ENCODE measurements at regions not wholly inside any gene's neighbourhood (a gene's known extent, or its start where the extent isn't known, plus 50 kb on each side); places are given as distances from the start of the nearest gene placed in this dataset.

DNA sequence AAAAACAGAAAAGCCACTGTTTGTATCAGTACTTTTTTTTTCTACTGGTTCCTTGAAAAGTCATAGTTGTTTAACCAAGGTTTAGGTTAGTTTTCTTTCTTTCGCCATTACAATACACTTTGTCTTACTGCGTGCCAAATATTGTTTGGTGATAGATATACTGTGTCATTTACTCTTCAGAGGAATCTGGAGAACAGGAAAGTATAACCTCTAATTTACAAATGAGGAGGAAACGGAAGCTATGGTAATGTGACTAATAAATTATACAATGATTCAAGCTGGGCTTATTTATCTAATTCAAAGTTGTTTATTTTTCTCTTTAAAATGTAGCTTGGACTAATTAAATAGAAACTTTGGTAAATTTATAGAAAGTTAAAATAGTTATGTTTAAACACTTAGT is 96.2 kb upstream of the ROBO2 start:
- DNase-seq (ENCODE audit: low read depth): no peak
- TF ChIP-seq, protein P1, sequence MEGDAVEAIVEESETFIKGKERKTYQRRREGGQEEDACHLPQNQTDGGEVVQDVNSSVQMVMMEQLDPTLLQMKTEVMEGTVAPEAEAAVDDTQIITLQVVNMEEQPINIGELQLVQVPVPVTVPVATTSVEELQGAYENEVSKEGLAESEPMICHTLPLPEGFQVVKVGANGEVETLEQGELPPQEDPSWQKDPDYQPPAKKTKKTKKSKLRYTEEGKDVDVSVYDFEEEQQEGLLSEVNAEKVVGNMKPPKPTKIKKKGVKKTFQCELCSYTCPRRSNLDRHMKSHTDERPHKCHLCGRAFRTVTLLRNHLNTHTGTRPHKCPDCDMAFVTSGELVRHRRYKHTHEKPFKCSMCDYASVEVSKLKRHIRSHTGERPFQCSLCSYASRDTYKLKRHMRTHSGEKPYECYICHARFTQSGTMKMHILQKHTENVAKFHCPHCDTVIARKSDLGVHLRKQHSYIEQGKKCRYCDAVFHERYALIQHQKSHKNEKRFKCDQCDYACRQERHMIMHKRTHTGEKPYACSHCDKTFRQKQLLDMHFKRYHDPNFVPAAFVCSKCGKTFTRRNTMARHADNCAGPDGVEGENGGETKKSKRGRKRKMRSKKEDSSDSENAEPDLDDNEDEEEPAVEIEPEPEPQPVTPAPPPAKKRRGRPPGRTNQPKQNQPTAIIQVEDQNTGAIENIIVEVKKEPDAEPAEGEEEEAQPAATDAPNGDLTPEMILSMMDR (conservative IDR thresholded peaks at IDR 0.05; ENCODE audit: low read depth, low read length): no peak
- H3K4me3 ChIP-seq (ENCODE audit: low read length): no peak overlapping the region

DNA sequence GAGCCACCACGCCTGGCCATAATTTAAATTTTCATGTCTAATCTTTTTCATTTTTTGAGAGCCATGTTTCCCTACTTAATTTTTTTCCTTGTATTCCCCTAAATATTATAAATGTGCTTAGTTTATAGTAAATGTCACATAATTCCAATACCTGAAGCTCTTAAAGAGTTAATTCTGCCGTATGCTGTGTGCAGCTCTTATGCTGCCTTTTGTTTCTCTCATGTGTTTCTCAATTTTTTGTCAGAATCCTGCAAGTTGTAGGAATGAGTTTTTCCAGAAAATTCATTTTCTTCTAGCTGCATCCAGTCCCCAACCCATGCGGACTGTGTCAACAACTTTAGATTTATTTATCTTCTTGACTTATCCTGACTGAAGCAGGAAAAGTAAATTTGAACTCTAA is 90.9 kb upstream of the ROBO2 start:
- TF ChIP-seq, protein P1 (conservative IDR thresholded peaks at IDR 0.05; ENCODE audit: low read depth, low read length): no peak
- DNase-seq (ENCODE audit: low read depth): no peak
- H3K4me3 ChIP-seq (ENCODE audit: low read length): no peak overlapping the region

DNA sequence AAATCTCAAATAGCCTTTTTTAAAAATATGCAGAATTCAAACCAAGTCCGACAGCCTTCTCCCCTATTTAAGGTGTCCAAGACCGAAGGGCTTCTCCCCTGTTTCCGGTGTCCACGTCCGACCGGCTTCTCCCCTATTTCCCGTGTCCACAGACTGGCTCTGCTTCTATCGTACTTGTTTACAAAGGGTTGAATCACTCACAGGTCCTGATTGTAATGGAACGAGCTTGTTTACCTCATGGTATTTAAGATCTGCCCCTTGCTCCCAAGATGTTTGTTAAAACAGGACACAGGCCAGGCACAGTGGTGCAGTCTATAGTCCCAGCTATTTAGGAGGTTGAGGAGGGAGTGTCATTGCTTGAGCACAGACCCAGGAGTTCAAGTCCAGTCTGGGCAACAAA is 90.4 kb upstream of the ROBO2 start:
- TF ChIP-seq, protein P1 (conservative IDR thresholded peaks at IDR 0.05; ENCODE audit: low read depth, low read length): no peak
- DNase-seq (ENCODE audit: low read depth): no peak

DNA sequence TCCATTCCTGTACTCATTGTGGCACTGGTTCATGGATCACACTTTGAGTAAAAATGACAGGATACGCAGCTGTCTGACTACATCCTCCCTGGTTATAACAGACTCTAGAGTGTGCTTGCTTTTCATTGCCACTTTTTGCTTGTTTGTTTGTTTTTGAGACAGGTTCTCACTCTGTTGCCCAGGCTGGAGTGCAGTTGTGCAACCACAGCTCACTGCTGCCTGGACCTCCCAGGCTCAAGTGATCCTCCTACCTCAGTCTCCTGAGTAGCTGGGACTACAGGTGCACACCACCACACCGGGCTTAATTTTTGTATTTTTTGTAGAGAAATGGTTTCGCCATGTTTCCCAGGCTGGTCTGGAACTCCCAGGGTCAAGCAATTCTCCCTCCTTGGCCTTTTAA is 89.3 kb upstream of the ROBO2 start:
- TF ChIP-seq, protein P1 (conservative IDR thresholded peaks at IDR 0.05; ENCODE audit: low read depth, low read length): no peak
- no peak overlapping the region for H3K4me3 ChIP-seq (ENCODE audit: low read length)
- no peak for DNase-seq (ENCODE audit: low read depth)

More for the DNA sequence above, 90.4 kb upstream of the ROBO2 start:
- no peak overlapping the region for H3K4me3 ChIP-seq (ENCODE audit: low read length)

DNA sequence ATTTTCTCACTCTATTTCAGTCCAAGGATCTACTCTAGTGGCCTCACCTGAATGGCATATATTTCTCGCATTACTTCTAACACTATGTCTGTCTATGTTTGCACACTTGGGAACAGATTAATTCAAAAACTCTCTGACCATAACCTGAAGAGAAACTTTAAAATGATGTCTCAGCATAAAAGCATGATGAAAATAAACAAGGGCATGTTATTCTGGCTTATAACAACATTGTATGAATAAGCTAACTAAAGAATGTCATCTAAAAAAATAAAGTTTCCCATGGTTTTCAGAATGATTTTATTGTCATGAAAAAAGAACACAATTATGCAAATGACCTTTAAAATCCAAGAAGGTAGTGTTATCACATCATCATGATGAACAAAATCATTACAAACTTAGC is 85.5 kb upstream of the ROBO2 start:
- TF ChIP-seq, protein P1 (conservative IDR thresholded peaks at IDR 0.05; ENCODE audit: low read depth, low read length): no peak
- no peak overlapping the region for H3K4me3 ChIP-seq (ENCODE audit: low read length)
- no peak for DNase-seq (ENCODE audit: low read depth)

DNA sequence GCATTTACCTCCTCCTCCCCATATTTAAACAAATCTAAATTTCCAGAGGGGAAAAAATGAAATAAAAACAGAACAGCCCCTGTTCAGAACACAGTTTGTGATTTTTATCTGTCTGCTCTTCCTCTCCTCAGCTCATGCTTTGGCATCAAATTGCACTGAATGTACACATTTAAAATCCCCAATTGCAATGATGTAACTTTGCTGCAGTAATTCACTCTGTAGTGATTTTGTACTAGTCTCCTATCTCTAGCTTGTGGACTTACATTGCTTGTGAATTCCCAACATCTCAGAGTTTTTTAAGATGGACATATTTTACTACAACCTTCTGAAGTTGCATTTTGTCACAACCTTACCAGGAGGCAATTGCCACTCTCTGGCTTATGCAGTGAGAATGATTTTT is 81.6 kb upstream of the ROBO2 start:
- no peak for DNase-seq (ENCODE audit: low read depth)
- TF ChIP-seq, protein P1 (conservative IDR thresholded peaks at IDR 0.05; ENCODE audit: low read depth, low read length): no peak
- H3K4me3 ChIP-seq (ENCODE audit: low read length): no peak overlapping the region

DNA sequence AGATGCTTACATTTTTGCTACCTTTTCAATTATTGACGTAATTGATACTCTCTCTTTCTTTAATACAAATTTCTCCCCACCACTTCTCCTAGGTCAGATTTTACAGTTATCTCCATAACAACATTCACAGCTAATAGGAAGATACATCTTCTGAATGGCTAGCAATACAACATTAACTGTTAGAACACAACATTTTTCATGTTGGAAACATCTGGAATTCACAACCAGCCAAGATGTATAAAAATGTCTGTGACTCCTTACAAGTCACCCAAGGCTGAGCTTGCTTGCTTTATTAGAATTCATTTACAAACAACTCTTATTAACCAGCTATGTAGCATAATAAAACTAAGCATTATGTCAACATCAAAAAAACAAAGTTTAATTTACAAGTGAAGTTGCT is 81.0 kb upstream of the ROBO2 start:
- no peak for DNase-seq (ENCODE audit: low read depth)
- TF ChIP-seq, protein P1 (conservative IDR thresholded peaks at IDR 0.05; ENCODE audit: low read depth, low read length): no peak
- H3K4me3 ChIP-seq (ENCODE audit: low read length): no peak overlapping the region
